HG03571 (cell line): ENCODE measurements at regions not wholly inside any gene's neighbourhood (a gene's known extent, or its start where the extent isn't known, plus 50 kb on each side); places are given as distances from the start of the nearest gene placed in this dataset.
"Not testable (repeated sequence)": the region's sequence is repeated elsewhere in the genome, so short reads cannot be mapped to it uniquely, and the experiment has no call there.

Source experiments
- ATAC-seq: cut with Tn5 transposase; IDR thresholded peaks from one replicate; pipeline ENCODE4 v1.9.1; 2021; ENCODE audit not compliant: unreplicated experiment

DNA sequence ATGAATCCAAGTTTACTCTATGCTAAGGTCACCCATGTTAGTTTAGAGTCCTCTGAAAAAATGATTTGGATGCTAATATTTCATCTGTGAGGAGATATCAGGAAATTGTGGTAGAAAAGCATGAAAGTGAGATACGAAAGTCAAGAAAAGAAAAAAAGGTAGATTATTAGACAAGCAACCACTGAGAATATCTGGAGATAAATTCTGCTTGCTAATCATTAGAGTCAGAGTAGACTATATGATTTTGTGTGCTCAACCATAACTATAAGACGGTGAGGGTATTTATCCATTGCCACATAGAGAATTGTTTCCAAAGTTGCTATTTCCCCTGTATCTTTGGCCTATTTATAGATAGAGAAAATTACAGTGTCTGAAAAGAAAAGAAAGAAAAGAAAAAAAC lies 706.7 kb downstream of the SLITRK5 start:
- no peak for ATAC-seq

DNA sequence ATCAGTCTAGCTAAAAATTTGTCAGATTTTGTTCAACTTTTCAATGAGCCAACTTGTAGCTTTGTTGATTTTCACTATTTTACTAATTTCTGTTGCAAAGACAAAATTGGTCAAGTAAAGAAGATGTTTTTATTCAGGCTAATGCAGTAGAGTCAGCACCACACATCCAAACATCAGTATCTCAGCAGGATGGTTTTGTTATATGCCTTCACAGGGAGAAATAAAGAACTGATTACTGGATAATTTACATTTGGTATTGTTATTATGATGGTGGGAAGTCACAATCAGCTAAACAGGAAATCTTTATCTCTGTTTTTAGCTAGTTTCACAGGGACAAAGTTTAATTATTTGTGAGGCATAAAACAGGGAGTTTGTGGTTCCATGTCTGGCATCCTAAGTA lies 713.4 kb downstream of the SLITRK5 start:
- no peak for ATAC-seq

DNA sequence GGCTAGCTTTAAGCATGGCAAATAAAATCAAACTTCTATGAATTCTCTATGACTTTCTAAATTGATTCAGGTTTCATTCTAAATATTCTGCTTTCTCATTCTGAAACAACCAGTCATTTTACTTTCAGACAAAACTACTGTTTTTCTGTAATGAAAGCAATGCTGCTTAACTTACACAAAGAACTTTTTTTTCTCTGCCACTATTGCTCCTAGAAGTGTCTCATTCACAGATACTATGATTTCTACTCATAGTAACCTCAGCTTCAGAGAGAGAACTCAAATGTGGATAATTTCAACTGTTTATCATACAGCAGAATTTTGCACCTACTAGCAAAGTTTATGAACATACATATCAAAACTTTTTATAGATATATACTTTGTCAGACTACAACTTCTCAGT lies 724.6 kb downstream of the SLITRK5 start:
- ATAC-seq, result no peak

DNA sequence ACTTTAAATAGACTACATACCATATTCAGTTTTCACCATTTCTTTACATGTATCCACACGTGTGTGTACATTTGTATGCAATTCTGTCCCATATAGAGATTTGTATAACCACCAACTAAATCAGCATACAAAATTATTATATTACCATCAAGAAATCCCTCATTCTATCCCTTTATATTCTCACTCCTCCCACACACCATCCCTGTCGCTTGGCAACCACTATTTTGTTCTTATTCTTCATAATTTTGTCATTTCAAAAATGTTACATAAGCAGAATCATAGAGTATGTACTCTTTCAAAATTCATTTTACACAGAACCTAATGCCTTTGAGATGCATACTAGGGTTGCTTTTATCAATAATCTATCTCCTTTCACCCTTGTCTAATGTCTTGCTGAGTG lies 740.5 kb downstream of the SLITRK5 start:
- ATAC-seq, result no peak

DNA sequence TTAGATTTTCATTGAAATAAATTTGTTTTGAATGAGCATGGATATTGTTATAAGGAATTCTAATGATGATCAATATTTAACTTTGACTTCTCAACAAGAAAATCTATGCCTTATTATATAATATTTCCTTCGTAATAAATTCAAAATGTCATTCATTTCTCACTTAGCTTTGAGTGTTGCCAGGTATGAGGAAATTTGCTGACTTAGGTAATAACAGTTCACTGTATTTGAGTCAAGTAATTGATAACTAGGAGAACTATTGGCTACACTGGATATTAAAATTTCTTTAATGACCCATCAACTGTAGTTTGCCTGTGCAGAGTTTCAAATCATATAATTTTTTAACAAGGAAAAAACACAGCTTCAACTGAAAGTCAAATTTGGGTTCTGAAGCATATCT lies 746.6 kb downstream of the SLITRK5 start:
- ATAC-seq, result no peak

DNA sequence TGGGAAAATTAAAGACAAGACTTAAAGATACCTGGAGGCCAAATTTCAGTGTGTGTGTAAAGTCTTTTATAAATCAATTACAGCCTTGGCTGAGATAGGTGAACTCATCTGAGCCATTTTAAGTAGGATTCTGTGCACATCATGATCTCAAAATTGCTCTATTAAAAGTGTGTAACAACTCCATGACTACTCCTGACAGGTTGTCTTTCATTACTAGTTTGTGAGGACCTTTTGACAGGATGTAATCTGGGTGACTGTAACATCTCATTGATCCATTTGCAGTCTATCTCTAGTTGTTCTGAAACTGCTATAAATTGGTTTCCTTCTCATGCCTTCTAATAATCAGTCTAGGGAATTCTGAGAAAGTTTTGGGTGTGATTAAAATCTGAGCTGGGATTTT lies 753.3 kb downstream of the SLITRK5 start:
- ATAC-seq, result no peak

DNA sequence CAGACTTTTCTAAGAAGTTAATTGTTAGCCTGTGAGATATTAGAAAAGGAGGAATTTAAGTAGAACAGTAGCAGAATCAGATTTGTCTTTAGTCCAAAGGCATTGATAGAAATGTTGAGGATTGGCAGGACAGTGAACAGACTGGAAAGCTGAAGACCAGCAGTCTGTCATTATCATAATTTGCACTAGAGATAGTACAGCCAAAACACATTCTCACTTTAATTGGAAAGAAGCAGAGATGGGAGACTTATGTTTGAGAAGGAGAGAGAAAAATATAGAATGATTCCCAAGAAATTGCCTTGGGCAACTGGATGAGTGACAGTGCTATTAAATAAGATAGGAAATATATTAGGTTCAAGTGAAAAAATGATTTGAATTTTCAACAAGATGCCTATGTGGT lies 755.5 kb downstream of the SLITRK5 start:
- ATAC-seq, result no peak

DNA sequence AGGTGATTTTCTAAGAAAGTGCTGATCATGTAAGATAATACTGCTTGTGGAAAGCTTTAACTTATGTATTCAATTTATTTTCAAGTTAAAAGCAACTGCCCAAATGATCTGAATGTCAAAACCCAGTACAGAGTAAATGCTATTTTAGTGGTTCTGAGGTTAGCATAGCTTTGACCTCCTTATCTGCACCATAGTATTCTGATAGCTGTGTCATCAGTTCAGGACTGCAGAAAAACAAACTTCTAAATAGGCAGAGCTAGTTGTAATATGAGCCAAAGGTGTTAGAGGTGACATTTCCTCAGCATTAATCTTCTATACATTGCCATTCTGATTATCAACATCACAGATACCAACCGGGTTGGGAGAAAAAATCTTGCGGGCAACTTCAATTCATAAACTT lies 758.7 kb downstream of the SLITRK5 start:
- no peak for ATAC-seq

DNA sequence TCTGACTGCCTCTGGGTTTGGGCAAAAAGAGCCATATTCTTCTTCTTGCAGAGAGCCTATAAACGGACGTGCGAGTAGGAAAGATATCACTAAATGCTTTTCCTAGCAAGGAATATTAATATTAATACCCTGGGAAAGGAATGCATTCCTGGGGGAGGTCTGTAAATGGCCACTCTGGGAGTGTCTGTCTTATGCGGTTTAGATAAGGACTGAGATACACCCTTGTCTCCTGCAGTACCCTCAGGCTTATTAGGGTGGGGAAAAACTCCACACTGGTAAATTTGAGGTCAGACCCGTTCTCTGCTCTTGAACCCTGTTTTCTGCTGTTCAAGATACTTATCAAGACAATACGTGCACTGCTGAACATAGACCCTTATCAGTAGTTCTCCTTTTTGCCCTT lies 763.8 kb downstream of the SLITRK5 start:
- no peak for ATAC-seq

DNA sequence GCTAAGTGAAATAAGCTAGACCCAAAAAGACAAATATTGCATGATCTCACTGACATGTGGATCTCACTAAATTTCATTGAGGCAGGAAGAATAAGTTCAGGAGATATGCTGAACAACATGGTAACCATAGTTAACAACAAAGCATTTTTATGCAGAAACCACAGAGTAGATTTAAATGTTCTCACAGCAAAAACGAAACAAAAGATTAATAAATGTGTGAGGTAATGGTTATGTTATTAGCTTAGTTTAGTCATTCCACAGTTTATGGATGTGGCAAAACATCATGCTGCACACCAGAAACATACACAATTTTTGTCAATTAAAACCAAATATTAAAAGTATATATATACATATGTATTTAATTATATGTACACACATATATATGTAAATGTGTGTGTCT lies 765.8 kb downstream of the SLITRK5 start:
- no peak for ATAC-seq

DNA sequence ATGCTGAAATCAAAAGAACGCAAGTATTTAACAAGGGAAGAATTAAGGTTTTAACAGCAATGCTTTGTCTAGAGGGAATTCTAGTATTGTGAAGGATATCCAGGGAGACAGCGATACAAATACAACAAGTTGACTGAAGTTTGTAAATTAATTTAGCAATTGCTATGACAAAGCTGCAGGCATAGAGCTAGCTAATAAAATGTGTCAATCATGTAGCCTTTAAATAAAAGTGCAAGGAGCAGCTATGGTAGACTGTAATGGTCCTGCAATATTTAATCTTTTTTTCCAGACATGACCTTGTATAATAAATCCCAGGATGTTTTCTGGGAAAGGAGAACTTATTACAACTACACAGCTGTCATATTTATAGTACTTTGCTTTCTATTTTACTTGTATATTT lies 779.3 kb downstream of the SLITRK5 start:
- ATAC-seq, result no peak

DNA sequence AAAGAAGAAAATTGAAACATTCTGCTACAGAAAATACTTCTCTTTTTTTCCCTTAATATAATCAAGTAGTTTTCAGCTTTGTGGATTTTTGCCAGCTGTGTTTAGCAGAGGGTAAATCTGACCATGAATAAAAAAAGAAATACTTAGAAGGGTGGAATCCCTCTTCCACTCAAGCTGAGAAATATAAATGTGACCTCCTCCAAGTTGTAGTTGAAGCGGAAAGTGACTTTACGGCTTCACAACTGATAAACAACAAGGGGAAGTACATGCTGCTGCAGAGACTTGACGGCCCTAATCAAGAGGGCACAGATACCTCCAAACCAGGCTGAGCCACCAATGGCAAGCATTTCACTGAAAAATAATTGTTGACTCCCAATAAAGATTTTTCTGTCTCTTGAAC lies 785.0 kb downstream of the SLITRK5 start:
- ATAC-seq, result no peak

DNA sequence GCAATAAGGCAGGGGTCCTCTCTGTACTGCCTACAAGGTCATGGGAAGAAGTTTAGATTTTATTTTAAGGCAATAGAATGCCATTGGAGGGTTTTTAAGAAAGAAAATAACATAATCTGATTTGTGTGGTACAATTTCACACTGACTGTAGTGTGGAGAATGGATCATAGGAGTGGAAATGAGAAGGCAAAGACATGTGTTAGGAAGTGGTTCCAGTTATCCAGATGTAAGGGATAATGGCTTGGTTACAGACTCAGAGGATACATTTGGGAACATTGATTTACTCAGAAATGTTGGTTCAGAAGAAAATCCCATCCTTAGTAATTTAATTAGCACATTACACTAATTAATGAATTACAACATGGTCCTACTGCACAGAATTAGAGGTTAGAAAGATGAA lies 788.2 kb downstream of the SLITRK5 start:
- ATAC-seq, result no peak

DNA sequence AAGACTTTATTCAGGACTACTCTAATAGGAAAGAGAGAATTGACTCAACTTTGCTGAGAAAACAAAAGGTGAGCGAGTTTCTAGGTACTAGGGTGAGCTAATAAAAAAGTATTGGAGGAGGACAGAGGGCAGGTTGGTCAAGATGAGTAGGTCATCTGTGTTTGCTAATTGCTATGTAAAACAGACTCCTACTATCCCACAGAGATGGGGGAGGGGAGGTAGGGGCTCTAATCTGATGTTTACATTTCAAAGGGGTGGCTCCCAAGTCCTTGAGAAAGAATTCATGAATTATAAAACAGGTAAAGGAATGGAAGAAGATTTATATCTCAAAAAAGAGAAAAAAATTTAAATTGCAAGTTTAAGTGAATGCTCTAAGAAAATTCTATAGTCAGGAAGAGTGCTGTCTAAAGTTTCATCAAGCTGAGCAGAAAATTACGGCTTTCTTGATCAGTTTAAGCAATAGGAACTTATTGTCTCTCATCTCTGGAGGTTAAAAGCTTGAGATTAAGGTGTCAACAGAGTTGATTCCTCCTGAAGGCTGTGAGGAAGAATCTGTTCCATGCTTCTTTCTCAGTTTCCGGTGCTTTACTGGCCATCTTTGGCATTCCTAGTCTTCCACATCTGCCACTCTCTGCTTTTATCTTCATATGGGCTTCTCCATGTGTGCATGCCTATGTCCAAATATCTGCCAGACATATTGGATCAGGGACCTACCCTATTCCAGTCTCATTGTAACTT lies 790.3 kb downstream of the SLITRK5 start:
- no peak for ATAC-seq

DNA sequence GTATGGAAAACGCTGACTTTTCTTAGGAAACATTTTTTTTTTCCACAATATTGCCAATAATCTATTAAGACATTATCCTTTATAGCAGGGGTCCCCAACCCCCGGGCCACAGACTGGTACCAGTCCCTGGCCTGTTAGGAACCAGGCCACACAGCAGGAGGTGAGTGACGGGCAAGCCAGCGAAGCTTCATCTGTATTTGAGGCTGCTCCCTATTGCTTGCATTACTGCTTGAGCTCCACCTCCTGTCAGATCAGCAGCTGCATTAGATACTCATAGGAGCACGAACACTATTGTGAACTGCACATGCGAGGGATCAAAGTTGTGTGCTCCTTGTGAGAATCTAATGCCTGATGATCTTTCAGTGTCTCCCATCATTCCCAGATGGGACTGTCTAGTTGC lies 793.7 kb downstream of the SLITRK5 start:
- no peak for ATAC-seq

DNA sequence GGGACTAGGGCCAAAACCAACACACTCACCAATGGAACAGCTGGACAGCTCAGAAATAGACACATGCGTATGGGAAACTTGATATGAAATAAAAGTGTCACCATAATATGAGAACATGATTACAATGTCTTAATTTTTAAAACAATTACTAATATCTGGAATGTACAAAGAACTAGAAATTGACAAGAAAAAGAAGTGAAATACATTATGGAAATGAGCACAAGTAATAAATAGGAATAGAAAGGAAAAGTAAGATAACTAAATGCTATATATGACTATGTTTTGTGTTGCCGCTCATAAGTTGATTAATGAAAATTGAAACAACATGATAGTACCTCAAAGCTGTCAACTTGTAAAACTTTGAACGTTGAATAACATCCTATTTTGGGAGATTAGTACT lies 801.1 kb downstream of the SLITRK5 start:
- no peak for ATAC-seq

DNA sequence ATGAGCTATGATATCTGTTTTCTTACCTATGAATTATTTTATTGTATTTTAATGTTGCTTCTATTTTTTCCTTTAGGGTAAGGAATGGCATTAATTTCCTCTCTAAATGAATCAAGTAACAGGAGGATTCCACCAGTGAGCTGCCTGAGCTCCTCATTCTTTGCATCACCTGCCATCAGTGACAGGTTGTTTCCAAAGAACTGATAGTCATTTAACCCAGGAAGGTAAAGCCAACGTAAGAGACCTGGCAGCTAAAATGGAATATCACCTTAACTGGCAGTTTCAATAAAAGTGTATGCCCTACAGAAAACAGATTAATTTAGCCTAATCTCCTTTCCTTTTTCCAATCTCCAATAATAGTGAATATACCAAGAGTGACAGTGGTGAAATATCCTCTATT lies 812.0 kb downstream of the SLITRK5 start:
- no peak for ATAC-seq

DNA sequence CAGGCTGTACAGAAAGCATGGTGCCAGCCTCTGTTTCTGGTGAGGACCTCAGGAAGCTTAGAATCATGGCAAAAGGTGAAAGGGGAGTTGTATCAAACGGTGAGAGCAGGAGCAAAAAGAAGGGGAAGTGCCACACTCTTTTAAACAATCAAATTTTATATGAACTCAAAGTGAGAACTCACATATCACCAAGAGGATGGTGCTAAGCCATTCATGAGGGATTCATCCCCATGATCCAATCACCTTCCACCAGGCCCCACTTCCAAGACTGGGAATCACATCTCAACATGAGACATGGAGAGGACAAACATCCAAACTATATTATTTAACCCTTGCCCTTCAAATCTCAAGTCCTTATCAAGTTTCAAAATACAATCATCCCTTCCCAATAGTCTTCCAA lies 836.7 kb downstream of the SLITRK5 start:
- no peak for ATAC-seq

DNA sequence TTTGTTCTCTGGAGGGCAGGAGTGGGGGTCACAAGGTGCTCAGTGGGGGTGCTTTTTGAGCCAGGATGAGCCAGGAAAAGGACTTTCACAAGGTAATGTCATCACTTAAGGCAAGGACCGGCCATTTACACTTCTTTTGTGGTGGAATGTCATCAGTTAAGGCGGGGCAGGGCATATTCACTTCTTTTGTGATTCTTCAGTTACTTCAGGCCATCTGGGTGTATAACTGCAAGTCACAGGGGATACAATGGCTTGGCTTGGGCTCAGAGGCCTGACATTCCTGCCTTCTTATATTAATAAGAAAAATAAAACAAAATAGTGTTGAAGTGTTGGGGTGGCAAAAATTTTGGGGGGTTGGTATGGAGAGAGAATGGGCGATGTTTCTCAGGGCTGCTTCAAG lies 841.8 kb downstream of the SLITRK5 start:
- ATAC-seq, result not testable (repeated sequence)

DNA sequence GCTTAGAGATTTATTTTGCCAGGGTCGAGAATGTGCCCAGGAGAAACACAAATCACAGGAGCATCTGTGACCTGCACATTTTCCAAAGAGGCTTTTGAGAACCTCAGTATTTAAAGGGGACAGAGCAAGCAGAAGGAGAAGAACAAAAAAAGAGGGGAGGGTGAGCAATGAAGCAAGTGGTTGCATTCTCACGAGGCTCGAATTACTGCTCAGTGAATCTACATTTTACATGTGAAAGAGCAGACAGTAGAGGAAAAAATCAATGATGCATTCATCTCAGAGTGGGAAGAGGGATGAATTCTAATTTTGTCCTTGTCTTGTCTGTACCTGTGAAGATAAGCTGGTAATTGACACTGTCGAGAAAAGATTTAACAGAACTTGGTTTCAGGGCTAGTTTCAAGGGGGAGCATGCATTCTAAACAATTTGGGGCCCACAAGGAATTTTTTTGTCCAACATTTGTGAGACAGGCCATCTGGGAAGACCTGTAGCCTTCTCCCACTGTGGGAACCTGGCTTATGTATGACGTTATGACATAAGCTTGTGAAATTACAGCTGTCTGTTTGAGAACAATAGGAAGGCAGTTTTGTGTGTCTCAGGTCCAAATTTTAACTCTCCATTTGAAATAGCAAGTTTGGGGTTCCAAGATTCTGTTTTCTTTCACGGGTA lies 855.1 kb downstream of the SLITRK5 start:
- ATAC-seq, result no peak

DNA sequence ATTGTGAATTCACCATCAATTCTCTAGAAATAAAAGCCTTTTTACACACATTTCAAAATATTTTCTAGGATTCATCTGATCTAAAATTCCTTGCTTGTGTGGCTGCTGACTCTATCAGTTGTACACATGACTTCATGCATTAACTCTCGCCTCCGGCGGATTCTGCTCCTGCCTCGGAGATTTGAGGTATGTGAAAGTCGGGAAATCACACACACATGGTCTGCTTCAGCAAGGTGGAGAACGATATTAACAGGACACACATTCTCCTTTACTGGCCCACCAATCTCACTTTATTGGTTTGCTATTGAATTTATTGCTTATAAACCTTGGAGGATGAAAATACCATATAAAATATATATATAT lies 855.7 kb downstream of the SLITRK5 start:
- no peak for ATAC-seq

DNA sequence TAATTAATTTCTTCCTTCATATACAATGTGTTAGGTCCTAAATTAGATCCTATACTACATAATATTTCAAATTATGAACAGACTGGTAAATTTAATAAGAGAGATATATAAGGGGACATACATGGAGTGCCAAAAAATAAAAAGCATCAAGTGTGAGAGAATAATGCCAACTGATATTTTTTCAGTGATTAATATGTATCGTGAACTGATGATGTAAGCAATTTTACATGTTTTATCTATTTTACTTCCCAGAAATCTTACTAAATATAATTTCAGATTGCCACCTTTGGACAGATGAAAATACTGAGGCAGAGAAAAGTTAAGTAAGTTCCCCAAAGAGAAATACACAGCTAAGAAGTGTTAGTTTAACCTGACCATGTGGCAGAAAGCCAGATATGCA lies 870.8 kb downstream of the SLITRK5 start:
- ATAC-seq, result no peak

DNA sequence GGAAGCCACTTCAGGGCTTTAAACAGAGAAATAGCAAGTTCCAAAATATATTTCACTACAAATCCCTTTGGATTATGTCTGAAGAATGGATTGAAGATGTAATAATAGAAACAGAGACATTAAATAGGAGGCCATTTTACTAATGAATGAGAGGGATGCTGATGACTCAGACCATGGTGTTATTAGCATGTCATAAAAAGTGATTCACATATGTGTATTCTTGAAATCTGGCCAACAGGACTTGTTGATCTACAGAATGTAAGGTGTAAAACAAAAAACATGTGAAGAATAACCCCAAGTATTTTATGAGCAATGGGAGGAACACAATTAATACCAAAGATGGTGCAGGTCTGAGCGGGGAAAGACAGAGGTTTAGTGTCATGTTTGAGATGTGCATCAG lies 873.7 kb downstream of the SLITRK5 start:
- ATAC-seq, result no peak
